Stimulated activated memory B cell treated with anti-CD40 and anti-IgM and Interleukin-4, amounts not matched to agents 10 μg/mL and 1 μg/mL and 100 μg/mL, for 72 hours (primary cell): ENCODE measurements at regions not wholly inside any gene's neighbourhood (a gene's known extent, or its start where the extent isn't known, plus 50 kb on each side); places are given as distances from the start of the nearest gene placed in this dataset.
A peak's percentile ranks its signal among the peaks of the same experiment; 100 is the strongest.

ENCODE experiments used
- ATAC-seq: fragments of 150-1000 bp; cut with Tn5 transposase; 2 replicates; pipeline ENCODE4 v1.10.0; 2021
- H3K27ac Mint-ChIP-seq: one replicate; pipeline ENCODE4 v1.8.0; 2022; ENCODE audit warnings: mild to moderate bottlenecking, mixed read lengths
- H3K27me3 Mint-ChIP-seq: one replicate; pipeline ENCODE4 v1.8.0; 2022; ENCODE audit warnings: mixed read lengths
- H3K36me3 Mint-ChIP-seq: one replicate; pipeline ENCODE4 v1.8.0; 2022; ENCODE audit warnings: mixed read lengths
- H3K4me1 Mint-ChIP-seq: one replicate; pipeline ENCODE4 v1.8.0; 2022; ENCODE audit warnings: mixed read lengths
- H3K4me3 Mint-ChIP-seq: one replicate; pipeline ENCODE4 v1.8.0; 2022; ENCODE audit warnings: mild to moderate bottlenecking, moderate library complexity, mixed read lengths
- H3K9me3 Mint-ChIP-seq: one replicate; pipeline ENCODE4 v1.8.0; 2022; ENCODE audit warnings: mixed read lengths

GRCh38 chr7:53789741-53790140 lies 752.4 kb upstream of the VSTM2A start:
- peaks cover 22% of the 10 kb centered on the region for H3K9me3 Mint-ChIP-seq

GRCh38 chr7:53794816-53795215 lies 747.4 kb upstream of the VSTM2A start:
- Mint-ChIP-seq H3K9me3 (peaks cover 11% of the 10 kb centered on the region), H3K4me1 (no peaks in the 10 kb centered on the region), H3K4me3 (no peak overlapping the region), H3K36me3 (no peaks in the 10 kb centered on the region), H3K27ac (no peak overlapping the region), H3K27me3 (no peaks in the 10 kb centered on the region)
- ATAC-seq, result peak; percentile 34

More at GRCh38 chr7:53789741-53790140, 752.4 kb upstream of the VSTM2A start:
- Mint-ChIP-seq H3K4me3 (no peak overlapping the region), H3K27me3 (no peaks in the 10 kb centered on the region), H3K4me1 (no peaks in the 10 kb centered on the region), H3K36me3 (no peaks in the 10 kb centered on the region), H3K27ac (no peak overlapping the region)
- no peak for ATAC-seq

- Mint-ChIP-seq H3K4me3 (no peak overlapping the region), H3K27me3 (no peaks in the 10 kb centered on the region), H3K4me1 (no peaks in the 10 kb centered on the region), H3K27ac (no peak overlapping the region), H3K36me3 (no peaks in the 10 kb centered on the region), H3K9me3 (peaks cover 1% of the 10 kb centered on the region)
- no peak for ATAC-seq
Measured at GRCh38 chr7:53800746-53801145, 741.4 kb upstream of the VSTM2A start.

- Mint-ChIP-seq H3K4me3 (no peak overlapping the region), H3K27me3 (no peaks in the 10 kb centered on the region), H3K4me1 (no peaks in the 10 kb centered on the region), H3K27ac (no peak overlapping the region), H3K9me3 (peaks cover 7% of the 10 kb centered on the region), H3K36me3 (no peaks in the 10 kb centered on the region)
- ATAC-seq, result no peak
Measured at GRCh38 chr7:53806119-53806518, 736.1 kb upstream of the VSTM2A start.

- no peak overlapping the region for H3K27ac Mint-ChIP-seq
- no peaks in the 10 kb centered on the region for H3K36me3 Mint-ChIP-seq
- H3K9me3 Mint-ChIP-seq, result peaks cover 12% of the 10 kb centered on the region
- ATAC-seq, result no peak
- H3K27me3 Mint-ChIP-seq, result no peaks in the 10 kb centered on the region
- no peak overlapping the region for H3K4me3 Mint-ChIP-seq
- no peaks in the 10 kb centered on the region for H3K4me1 Mint-ChIP-seq
Measured at GRCh38 chr7:53811555-53812079, 730.6 kb upstream of the VSTM2A start.

- H3K27ac Mint-ChIP-seq, result no peak overlapping the region
- no peak overlapping the region for H3K4me3 Mint-ChIP-seq
- no peaks in the 10 kb centered on the region for H3K36me3 Mint-ChIP-seq
- H3K4me1 Mint-ChIP-seq, result no peaks in the 10 kb centered on the region
- H3K9me3 Mint-ChIP-seq, result peaks cover 9% of the 10 kb centered on the region
- H3K27me3 Mint-ChIP-seq, result no peaks in the 10 kb centered on the region
- ATAC-seq, result no peak
Measured at GRCh38 chr7:53812135-53812534, 730.0 kb upstream of the VSTM2A start.

- H3K4me3 Mint-ChIP-seq, result no peak overlapping the region
- H3K36me3 Mint-ChIP-seq, result no peaks in the 10 kb centered on the region
- no peak for ATAC-seq
- peaks cover 5% of the 10 kb centered on the region for H3K9me3 Mint-ChIP-seq
- H3K27me3 Mint-ChIP-seq, result no peaks in the 10 kb centered on the region
- no peaks in the 10 kb centered on the region for H3K4me1 Mint-ChIP-seq
- no peak overlapping the region for H3K27ac Mint-ChIP-seq
Measured at GRCh38 chr7:53835301-53835700, 706.9 kb upstream of the VSTM2A start.

- ATAC-seq, result no peak
- H3K9me3 Mint-ChIP-seq, result peaks cover 20% of the 10 kb centered on the region
- H3K4me3 Mint-ChIP-seq, result no peak overlapping the region
- H3K4me1 Mint-ChIP-seq, result no peaks in the 10 kb centered on the region
- H3K27me3 Mint-ChIP-seq, result no peaks in the 10 kb centered on the region
- H3K27ac Mint-ChIP-seq, result no peak overlapping the region
- no peaks in the 10 kb centered on the region for H3K36me3 Mint-ChIP-seq
Measured at GRCh38 chr7:53877688-53878087, 664.5 kb upstream of the VSTM2A start.

- H3K4me3 Mint-ChIP-seq, result no peak overlapping the region
- ATAC-seq, result no peak
- H3K9me3 Mint-ChIP-seq, result peaks cover 15% of the 10 kb centered on the region
- H3K36me3 Mint-ChIP-seq, result no peaks in the 10 kb centered on the region
- no peak overlapping the region for H3K27ac Mint-ChIP-seq
- H3K27me3 Mint-ChIP-seq, result no peaks in the 10 kb centered on the region
- H3K4me1 Mint-ChIP-seq, result no peaks in the 10 kb centered on the region
Measured at GRCh38 chr7:53900856-53901528, 641.2 kb upstream of the VSTM2A start.

GRCh38 chr7:53904355-53904754 lies 637.8 kb upstream of the VSTM2A start:
- ATAC-seq, result no peak
- Mint-ChIP-seq H3K36me3 (no peaks in the 10 kb centered on the region), H3K9me3 (peaks cover 15% of the 10 kb centered on the region), H3K4me3 (no peak overlapping the region), H3K4me1 (no peaks in the 10 kb centered on the region), H3K27ac (no peak overlapping the region), H3K27me3 (no peaks in the 10 kb centered on the region)

- H3K27ac Mint-ChIP-seq, result no peak overlapping the region
Measured at GRCh38 chr7:53917637-53918036, 624.5 kb upstream of the VSTM2A start.

GRCh38 chr7:53920011-53920410 lies 622.2 kb upstream of the VSTM2A start:
- ATAC-seq, result no peak
- Mint-ChIP-seq H3K27me3 (no peaks in the 10 kb centered on the region), H3K36me3 (no peaks in the 10 kb centered on the region), H3K9me3 (peaks cover 2% of the 10 kb centered on the region), H3K4me3 (no peak overlapping the region), H3K4me1 (no peaks in the 10 kb centered on the region), H3K27ac (no peak overlapping the region)

More at GRCh38 chr7:53917637-53918036, 624.5 kb upstream of the VSTM2A start:
- Mint-ChIP-seq H3K4me3 (no peak overlapping the region), H3K4me1 (no peaks in the 10 kb centered on the region), H3K27me3 (no peaks in the 10 kb centered on the region), H3K36me3 (no peaks in the 10 kb centered on the region), H3K9me3 (peaks cover 5% of the 10 kb centered on the region)
- ATAC-seq, result no peak

GRCh38 chr7:53940483-53940882 lies 601.7 kb upstream of the VSTM2A start:
- no peak overlapping the region for H3K4me3 Mint-ChIP-seq

GRCh38 chr7:53947732-53948131 lies 594.4 kb upstream of the VSTM2A start:
- peaks cover 10% of the 10 kb centered on the region for H3K9me3 Mint-ChIP-seq
- no peak for ATAC-seq
- H3K4me3 Mint-ChIP-seq, result no peak overlapping the region
- H3K4me1 Mint-ChIP-seq, result no peaks in the 10 kb centered on the region
- no peaks in the 10 kb centered on the region for H3K36me3 Mint-ChIP-seq
- H3K27ac Mint-ChIP-seq, result no peak overlapping the region
- no peaks in the 10 kb centered on the region for H3K27me3 Mint-ChIP-seq

More at GRCh38 chr7:53940483-53940882, 601.7 kb upstream of the VSTM2A start:
- Mint-ChIP-seq H3K4me1 (no peaks in the 10 kb centered on the region), H3K27ac (no peak overlapping the region), H3K27me3 (no peaks in the 10 kb centered on the region), H3K36me3 (no peaks in the 10 kb centered on the region), H3K9me3 (peaks cover 14% of the 10 kb centered on the region)
- ATAC-seq, result no peak

- H3K4me3 Mint-ChIP-seq, result no peak overlapping the region
- no peaks in the 10 kb centered on the region for H3K4me1 Mint-ChIP-seq
- no peaks in the 10 kb centered on the region for H3K27me3 Mint-ChIP-seq
- H3K27ac Mint-ChIP-seq, result no peak overlapping the region
- ATAC-seq, result no peak
- H3K36me3 Mint-ChIP-seq, result no peaks in the 10 kb centered on the region
- peaks cover 3% of the 10 kb centered on the region for H3K9me3 Mint-ChIP-seq
Measured at GRCh38 chr7:53965716-53966115, 576.5 kb upstream of the VSTM2A start.

- Mint-ChIP-seq H3K4me1 (no peaks in the 10 kb centered on the region), H3K36me3 (no peaks in the 10 kb centered on the region), H3K27ac (no peak overlapping the region), H3K4me3 (no peak overlapping the region), H3K27me3 (no peaks in the 10 kb centered on the region), H3K9me3 (peaks cover 16% of the 10 kb centered on the region)
- ATAC-seq, result no peak
Measured at GRCh38 chr7:53983480-53983879, 558.7 kb upstream of the VSTM2A start.
